Loucy (cell line): ENCODE measurements at regions not wholly inside any gene's neighbourhood (a gene's known extent, or its start where the extent isn't known, plus 50 kb on each side); places are given as distances from the start of the nearest gene placed in this dataset.

Experiments used
- EZH2phosphoT487 ChIP-seq: fragments of 200-600 bp; IDR thresholded peaks from 2 replicates; pipeline ENCODE4 v1.6.1; 2018; ENCODE audit warnings: antibody characterized with exemption, mild to moderate bottlenecking, moderate library complexity, borderline replicate concordance
- TF ChIP-seq, protein P1 (sequence below): fragments of 200-600 bp; sonication (generic); conservative IDR thresholded peaks from 2 replicates; pipeline ENCODE4 v1.5.1; 2014; ENCODE audit warnings: mild to moderate bottlenecking, antibody characterized with exemption, low read length

DNA sequence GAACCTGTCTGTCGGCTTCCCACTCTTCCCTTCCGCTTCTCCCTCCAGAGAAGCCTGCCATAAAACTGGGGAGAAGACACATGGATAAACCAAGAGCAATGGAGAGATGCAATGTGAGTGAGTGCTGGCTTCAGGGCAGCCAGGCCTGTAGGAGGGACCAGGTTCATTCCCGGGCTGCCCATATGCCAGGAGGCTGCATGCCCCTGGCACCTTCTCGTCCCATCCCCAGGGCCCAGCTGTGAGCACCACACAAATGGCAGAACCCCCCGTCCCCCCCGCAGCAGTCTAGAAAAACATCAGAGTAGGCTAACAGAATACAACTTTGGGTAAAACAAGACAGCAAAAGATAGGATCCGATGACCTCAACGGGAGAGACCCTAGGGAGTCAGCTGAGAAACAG, 341.3 kb upstream of the SHH start:
- TF ChIP-seq, protein P1, sequence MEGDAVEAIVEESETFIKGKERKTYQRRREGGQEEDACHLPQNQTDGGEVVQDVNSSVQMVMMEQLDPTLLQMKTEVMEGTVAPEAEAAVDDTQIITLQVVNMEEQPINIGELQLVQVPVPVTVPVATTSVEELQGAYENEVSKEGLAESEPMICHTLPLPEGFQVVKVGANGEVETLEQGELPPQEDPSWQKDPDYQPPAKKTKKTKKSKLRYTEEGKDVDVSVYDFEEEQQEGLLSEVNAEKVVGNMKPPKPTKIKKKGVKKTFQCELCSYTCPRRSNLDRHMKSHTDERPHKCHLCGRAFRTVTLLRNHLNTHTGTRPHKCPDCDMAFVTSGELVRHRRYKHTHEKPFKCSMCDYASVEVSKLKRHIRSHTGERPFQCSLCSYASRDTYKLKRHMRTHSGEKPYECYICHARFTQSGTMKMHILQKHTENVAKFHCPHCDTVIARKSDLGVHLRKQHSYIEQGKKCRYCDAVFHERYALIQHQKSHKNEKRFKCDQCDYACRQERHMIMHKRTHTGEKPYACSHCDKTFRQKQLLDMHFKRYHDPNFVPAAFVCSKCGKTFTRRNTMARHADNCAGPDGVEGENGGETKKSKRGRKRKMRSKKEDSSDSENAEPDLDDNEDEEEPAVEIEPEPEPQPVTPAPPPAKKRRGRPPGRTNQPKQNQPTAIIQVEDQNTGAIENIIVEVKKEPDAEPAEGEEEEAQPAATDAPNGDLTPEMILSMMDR, result no peak
- TF ChIP-seq EZH2phosphoT487, result no peak
